Activated naive CD4-positive, alpha-beta T cell treated with Interleukin-2 at 50 U/mL for 16 hours (primary cell): ENCODE measurements at regions not wholly inside any gene's neighbourhood (a gene's known extent, or its start where the extent isn't known, plus 50 kb on each side); places are given as distances from the start of the nearest gene placed in this dataset.

Source experiments
- DNase-seq: peaks from one replicate; pipeline ENCODE4 v3.0.0-alpha.2; 2020

DNA sequence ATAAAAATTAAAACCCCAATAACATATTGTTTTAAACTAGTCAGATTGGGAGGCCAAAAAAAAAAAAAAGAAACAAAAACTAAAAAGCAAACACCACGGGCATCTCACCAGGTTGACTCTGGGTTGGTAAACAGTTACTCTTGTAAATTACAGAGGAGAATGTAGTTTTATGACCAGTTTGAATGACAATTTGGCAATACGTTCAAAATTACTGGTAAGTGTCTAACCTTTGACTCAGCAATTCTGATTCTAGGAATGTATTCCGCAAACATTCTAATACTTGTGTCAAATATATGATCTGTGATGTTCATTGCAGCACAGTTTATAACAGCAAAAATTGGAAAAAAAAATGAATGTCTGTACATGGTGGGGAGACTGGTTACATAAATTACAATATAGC, 1376.0 kb downstream of the TBC1D22A start:
- DNase-seq, result no peak

DNA sequence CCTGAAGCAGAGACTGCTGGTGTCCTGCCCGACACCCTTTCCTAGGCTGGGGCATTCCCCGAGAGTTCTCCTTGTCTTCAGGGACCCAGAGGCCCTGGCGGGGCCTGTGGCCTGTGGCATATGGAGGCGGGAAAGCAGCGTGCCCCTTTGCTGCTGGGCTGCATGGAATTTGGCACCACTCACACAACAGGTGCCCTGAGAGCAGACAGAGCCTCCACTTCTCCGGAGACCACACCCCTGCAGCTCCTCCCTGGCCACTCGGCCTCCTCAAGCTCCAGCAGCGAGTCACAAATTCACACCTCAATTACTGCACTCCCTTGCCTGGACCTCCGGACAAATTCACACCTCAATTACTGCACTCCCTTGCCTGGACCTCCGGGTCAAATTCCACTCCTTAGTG, 1375.2 kb downstream of the TBC1D22A start:
- no peak for DNase-seq

DNA sequence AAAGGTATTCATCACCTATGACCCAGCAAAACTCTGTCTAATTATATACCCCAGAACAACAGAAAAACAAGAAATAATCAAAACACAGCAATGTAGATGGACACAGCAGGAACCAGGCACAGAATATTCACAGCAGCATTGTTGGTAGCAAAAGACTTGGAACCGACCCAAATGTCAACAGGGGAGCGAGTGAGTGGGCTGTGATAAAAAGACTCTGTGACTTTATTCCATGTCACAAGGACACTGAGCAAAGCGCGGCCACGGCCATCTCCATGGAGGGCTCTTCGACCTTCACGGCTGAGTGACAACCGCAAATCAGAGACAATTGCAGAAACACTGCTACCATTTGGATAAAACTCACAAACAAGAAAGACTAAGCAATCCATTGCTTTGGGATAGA, 1373.1 kb downstream of the TBC1D22A start:
- DNase-seq, result no peak

DNA sequence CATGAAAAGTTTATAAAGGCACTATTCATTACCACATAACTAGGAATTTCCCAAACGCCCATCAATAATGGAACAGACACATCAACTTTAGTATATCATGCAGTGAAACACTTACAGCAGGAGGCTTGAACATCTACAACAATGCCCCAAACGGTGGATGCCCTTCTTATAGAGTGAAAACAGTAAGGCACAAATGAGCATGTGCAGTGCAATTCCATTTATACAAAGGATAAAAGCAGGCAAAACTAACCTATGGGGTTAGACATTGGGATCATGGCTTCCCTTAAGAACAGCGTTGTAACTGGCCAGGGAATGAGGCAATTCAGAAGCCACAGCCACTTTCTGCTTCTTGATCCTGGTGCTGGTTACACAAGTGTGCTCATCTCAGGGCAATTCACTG, 1363.0 kb downstream of the TBC1D22A start:
- DNase-seq, result no peak

DNA sequence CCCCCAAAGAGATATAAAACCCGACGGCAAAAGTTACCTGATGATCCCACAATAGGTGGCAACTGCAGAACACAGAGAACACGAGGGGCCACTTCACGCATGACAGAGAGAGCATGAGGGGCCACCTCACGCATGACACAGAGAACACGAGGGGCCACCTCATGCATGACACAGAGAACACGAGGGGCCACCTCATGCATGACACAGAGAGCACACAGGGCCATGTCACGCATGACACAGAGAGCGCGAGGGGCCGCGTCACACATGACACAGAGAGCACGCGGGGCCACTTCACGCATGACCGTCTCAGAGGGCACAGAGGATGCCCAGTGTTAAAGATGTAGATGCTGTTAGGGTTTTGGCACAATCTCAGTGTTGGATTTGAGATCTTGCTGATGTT, 1359.5 kb downstream of the TBC1D22A start:
- no peak for DNase-seq

DNA sequence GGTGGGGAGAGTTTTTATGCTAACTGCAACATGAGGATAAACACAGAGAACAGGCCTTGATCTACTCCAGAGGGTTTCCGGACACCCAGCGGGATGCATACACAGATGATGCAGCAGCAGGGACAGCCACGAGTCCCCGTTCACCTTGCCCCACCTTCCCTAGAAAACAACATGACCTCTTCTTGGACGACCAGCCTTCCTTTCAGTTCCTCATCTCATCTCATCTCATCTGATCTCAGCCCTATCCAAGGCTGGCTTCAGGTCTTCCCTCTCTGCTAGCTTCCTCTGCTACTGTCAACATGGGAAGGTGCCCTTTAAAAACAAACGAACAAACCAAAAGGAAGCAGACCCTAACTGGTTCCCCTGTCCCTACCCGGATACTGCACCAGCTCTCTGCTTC, 1356.2 kb downstream of the TBC1D22A start:
- no peak for DNase-seq

DNA sequence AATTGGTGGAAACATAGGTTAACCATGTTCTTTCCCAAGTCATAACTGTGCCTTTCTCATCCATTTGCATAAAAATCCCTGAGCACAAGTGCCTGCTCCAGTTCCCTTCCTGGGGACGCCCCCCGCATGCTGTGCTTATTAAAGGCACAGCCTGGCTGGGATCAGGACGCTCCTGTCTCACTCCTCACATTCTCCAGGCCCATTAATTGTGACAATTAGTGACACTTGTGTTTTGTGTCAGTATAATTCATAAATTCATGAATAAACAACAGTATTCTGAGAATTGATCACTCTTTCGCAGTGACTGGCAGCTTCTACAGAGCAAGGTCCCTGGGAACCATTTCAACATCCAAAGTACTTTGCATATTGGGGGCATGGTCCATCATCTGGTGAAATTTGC, 1354.4 kb downstream of the TBC1D22A start:
- DNase-seq, result no peak

DNA sequence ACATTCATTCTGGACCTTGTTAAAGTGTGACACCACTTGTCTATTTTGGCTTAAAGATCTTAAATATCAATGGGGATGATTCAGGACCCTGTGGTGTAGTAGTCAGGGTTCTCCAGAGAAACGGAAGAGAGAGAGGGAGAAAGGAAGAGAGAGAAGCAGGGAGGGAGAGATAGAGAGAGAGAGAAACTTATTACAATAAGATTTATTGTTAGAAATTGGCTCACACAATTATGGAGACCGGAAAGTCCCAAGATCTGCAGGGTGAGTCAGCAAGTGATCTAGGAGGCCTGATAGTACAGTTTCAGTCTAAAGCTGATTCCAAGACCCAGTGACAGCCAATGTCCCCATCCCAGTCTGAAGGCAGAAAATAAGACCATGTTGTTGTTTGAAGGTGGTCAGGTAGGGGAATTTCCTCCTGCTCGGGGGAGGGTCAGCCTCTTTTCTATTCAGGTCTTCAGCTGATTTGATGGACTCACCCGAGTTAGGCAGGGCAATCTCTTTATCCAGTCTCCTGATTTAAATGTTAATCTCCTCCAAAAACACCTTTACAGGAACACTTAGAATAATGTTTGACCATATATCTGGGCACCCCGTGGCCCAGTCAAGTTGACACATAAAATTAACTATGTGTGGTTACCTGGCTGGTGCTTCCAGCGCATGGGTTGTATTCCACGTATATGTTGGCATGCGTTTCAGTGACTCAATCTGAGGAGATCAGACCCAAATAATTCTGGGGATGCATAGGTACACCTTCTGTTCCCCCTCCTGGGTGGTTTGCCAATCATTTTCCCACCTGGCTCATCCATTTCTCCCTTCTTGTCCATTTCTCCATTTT, 1350.5 kb downstream of the TBC1D22A start:
- DNase-seq, result no peak

DNA sequence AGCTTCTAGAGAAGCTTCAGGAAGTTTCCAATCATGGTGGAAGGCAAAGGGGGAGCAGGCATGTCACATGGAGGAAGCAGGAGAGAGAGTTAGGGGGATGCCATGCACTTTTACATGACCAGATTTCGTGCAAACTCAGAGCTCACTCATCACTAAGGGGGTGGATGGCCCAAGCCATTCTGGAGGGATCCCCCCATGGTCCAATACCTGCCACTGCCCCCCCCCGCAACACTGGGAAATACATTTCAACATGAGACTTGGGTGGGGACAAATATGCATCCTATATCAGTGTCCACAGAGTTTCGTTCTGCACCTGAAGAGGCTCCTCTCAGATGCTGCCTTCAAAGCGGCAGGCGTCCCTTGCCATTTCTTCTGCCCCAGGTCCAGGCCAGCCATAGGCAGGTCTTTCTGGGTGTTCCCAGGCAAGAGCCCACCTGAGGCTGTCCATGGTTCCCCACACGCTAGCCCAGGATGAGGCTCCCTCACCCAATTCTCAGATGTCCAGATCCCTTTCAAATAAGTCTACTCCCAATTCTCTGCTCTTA, 1344.3 kb downstream of the TBC1D22A start:
- DNase-seq, result no peak

DNA sequence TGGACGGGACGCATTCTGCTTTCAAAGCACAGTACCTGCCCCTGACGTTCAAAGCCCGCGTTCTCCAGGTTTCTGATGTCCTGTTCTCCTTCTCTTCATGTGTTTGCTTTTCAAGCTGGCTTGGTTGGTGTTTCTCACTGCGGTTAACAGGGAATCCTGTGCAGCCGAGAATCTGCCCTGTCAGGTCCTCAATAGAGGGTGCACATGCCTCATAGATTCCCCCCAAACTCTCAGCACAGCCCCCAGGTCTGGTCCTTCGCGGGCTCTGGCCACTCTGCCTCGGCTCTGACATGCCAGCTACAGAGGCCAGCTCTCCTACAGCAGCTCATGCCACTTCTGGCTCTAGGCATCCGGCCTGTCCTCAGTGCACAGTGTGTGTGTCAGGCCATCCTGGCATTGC, 1343.8 kb downstream of the TBC1D22A start:
- DNase-seq, result no peak

DNA sequence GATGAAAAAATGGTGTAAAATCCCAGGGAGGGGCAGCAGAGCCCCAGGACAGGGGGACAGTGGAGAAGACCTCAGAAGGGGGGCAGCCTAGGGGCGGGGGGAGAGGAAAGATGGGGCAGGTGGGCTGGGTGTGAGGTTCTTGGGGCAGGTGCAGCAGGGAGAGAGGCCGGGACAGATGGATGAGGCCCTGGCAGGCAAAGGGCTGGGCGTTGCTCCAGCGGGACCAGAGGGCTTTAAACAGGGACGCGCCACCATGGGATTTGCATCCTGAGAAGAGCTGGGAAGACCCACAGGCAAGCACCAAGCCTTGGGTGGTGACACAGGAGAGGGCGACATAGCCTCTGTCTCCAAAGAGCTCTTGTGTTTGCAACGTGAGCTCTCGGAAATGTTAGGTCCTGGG, 1342.8 kb downstream of the TBC1D22A start:
- DNase-seq, result no peak

DNA sequence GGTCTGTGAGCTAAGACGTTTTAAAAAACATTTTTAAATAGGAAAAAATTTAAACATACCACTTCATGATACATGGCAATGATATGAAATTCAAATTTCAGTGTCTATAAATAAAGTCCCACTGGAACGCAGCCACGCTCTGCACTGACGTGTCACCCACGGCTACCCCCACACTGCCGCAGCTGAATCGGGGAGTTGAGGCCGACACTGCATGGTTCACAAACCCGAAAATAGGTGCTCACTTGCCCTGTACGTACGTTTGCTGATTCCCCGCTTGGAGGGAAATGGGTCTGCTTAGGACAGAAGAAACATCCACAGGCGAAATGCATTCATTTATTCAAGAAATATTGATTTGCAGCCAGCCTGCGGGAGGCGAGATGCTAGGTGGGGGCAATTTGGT, 1342.3 kb downstream of the TBC1D22A start:
- no peak for DNase-seq

DNA sequence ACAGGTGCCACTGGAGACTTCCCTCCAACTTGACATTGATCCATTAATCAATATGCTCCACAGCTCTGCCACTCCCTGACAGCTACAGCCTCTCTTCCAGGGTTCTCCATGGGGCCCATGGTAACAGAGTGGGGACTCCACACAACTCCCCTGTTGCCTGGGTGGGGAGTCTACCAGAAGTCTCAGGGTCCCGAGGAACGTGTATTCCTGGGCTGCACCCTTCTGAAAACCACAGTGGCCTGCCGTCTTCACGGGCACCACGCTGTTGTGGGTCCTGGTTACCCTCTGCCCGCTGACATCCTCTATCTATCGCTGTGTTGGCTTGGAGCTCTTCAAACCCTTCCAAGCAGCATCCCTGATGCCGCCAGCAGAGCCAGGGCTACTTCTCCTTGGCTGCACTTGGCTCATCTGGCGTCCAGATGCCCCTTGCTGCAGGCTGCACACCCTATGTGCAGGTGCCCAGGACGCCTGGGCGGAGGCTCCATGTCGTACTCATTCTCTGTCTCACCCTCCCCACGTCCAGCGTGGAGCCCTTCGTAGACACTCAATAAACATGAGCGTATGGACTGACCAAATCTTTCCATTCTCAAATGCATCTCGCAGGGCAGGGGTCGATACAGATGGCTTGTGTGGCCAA, 1341.8 kb downstream of the TBC1D22A start:
- no peak for DNase-seq

DNA sequence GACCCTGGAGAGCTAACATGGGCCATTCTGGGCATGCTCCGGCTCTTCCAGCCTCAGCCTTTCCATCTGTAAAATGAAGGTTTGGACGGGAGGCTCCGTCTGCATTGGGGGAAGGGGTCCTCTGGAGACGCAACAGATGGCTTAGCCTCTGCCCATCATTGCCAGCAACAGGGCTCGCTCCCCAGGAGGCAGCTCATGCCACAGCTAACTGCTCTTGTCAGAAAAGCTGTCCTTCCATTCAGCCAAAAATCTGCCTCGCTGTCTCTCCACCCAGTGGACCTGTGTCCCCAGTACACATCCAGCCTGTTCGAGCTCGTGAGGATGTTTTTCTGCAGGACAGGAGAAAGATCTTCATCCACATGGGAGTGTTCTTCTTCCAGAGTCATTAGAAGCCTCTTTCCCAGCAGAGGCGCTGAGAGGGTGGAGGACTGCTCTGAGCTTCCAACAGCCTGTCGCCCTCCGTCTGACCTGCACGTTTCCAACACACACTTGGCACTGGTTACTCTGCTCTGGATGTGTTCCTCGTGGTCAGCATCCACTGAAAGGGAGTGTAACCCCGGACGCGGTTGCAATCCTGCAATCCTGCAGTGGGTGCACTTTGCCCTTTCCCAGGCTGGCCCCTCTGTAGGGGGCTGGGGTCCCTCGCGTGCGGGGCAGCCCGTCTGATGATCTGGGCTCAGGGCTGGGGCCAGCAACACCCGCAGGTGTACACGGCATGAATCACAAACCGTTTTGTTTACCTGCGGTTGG, 1340.9 kb downstream of the TBC1D22A start:
- no peak for DNase-seq

DNA sequence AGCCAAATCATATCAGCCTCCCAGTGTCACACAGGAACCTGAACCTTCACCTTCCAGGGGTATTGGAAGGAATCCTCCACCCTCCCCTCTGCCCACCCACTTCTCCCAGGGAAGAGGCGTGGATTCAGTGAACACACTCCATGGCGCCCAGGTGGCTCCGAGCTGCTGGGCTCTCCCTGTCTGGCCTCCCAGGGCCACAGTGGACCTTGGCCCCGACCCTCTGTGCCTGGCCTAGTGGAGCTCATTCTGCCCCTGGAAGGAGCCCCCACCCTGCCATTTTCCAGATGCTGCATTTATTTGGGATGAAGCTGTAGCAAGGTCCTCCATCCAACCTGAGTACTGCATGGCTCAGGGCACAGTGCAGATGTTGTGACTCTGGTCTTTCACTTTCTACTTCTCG, 1340.1 kb downstream of the TBC1D22A start:
- no peak for DNase-seq

DNA sequence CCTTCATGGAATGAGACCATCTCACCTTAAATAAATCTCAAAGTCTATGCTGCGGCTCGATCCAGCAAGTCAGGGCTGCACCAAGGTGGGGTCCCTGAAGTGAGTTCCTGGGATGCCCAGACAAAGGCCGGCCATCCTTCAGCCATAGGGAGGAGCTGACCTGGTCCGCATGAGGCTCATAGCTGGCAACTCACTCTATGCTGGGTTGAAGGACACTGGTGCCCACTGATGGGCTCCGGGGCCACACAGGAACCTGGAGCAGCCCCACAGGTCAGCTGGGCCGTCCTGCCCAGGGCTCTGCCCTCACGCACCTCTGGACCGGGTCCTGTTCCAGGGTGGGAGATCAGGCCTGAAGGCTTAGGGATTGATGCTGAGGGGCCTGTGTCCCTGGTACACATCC, 1339.3 kb downstream of the TBC1D22A start:
- no peak for DNase-seq

DNA sequence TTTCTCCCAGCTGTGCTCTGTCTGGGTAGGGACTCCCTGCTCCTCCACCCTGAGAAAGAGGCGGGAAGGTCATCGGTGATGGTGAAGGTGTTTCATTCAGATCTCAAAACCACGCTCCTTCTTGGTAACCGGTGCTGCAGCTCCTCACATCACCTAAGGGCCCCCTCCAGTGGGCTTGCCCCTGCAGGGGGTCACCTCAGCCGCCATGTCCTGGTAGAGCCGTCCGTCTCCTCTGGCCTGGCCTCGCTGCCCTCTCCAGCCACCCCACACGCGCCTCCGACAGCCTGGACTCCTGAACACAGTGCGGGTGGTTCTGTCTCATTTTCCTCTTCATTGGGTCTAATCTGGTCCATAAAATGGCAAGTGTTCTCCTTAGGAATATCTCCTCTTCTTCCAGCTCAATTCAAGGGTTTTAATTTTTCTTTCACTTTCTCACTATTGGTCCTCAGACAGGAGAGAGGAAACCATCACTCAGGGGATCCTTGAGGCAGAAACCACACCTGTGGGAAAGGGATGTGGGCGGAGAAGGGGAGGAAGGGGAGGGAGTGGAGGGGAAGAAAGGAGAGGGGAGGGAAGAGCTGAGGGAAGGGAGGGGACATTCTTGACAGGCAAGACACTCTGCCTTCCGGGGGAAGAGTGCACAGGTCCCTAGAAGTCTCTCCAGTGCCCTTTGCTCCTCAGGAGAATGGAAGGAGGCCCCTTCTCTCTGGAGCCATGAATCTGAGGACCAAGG, 1338.4 kb downstream of the TBC1D22A start:
- no peak for DNase-seq

DNA sequence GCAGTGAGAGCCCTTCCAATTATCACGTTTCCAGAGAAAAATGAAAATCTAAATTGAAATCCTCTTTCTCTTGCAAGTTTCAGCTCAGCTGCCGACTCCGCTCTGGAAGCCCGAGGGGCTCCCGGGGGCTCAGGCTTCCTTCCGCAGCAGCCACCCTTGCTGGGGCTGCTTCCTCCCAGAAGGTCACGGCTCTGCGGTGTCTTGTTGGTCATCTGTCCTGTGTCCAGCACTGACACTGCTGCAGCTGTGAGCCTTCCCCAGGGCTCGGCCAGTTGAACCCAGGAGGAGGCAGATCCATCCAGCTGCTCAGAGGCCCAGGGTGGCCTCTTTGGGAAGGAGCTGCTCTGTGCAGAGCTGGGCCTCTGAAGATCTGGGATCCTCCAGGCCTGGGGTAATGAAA, 1337.2 kb downstream of the TBC1D22A start:
- no peak for DNase-seq

DNA sequence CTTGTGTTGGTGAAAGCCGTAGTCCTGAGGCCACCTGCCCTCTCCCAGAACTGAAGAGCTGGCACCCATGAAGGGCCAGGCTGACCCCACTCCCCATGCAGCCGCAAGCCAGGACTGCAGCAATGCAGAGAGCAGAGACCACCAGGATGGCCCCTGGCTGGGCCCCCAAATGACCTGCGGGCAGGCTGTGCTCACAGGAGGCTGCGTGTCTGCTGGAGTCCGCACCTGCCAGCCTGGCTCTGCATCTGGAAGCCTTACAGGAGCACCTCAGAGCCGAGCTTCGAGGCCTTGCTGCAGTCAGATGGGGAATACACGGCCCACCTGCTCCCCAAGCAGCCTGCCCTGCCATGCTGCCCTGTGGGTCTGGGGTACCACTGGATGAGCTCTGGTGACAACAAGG, 1336.8 kb downstream of the TBC1D22A start:
- DNase-seq, result no peak

DNA sequence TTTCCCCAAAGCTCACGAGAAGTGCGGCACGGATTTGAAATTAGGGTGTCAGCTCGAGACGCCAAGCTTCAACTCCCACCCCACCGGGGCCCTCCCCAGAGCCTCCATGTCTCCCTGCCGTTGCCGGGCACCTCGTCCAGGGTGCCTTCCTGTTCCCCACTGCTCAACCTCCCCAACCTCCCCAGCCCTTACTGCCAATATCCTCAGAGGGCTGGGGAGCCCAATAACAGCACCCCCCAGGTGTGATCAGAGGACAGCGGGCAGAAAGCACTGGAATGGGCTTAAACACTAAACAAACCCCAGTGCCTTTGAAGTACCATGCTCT, 1336.4 kb downstream of the TBC1D22A start:
- DNase-seq, result no peak

DNA sequence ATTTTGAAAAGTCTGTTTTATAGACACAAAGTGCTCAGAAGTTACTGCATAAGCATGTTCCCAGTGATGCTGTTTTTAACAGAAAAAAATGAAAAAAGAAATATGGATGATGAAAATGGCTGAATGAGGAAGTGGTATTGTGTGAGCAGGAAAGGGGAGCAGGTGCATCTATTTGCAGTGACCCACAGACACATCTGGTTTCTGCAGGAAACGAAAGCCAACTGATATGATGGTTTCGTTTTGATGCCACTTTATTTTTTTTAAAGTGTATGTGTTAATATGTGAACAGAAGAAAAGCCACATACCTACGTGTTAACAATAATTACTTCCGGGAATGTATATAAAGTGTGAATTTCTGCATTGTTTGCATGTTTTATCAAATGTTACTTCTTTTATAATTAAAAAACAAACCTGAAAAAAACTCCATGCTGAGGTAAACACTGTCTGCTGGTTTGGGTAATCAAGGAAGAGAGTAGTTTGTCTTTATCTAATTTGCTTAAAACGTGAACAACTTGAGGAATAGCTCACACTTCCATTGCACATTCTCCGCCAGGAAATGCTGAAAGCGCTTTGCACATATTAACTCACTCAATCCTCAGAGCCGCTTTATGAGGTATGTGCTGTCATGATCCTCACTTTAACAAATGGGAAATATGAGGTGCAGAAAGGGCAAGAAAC, 1335.9 kb downstream of the TBC1D22A start:
- DNase-seq, result no peak

DNA sequence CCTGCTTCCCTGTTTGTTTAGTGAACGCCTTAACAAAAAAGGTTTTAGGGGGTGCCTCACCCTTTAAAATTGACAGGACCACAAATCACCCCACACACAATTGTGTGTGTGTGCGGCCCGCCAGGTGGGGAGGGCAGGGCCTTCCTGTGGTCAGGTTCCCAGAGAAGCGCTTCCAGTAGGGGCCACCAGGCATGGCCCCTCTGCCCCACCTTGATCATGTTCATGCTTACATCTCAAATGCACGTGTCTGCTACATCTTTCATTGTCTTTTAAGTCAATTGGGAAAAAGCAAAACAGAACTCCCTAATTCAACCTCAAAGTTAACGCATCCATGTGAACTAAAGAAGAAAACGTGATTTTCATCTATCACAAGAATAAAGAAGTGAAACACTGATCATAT, 1335.3 kb downstream of the TBC1D22A start:
- DNase-seq, result no peak
